HEK293 (cell line): ENCODE measurements at regions not wholly inside any gene's neighbourhood (a gene's known extent, or its start where the extent isn't known, plus 50 kb on each side); places are given as distances from the start of the nearest gene placed in this dataset.

Experiments
- CTCF ChIA-PET: fragments of 350-600 bp; formaldehyde crosslinking; extraction: SDS; loops from one replicate; lab custom pipeline; 2021; ENCODE audit warnings: antibody characterized with exemption; lab: Yijun Ruan, JAX
- POLR2A ChIA-PET: fragments of 300-600 bp; formaldehyde crosslinking; extraction: SDS; loops from one replicate; lab custom pipeline; 2020; ENCODE audit warnings: antibody characterized with exemption, inconsistent platforms; lab: Yijun Ruan, JAX
- H3K27ac ChIP-seq: fragments of 200-500 bp; sonication (Bioruptor generic); 2 replicates; pipeline ENCODE4 v1.5.1; 2014; ENCODE audit warnings: low read depth, low read length, control low read depth, inconsistent platforms; ENCODE audit errors: extremely low read depth
- H3K36me3 ChIP-seq, 2 experiments: fragments of 200-500 bp in 1 of 2; sonication (Bioruptor generic) in 1 of 2; 1 replicate in 1 of 2; 2 replicates in 1 of 2; pipeline ENCODE4 v1.5.1; 2014 to 2017; ENCODE audit warnings: inconsistent platforms in 2 of 2, low read length in 2 of 2; ENCODE audit not compliant: control insufficient read depth in 2 of 2, insufficient read depth in 1 of 2
- H3K4me1 ChIP-seq: fragments of 200-500 bp; sonication (Bioruptor generic); 2 replicates; pipeline ENCODE4 v1.5.1; 2014; ENCODE audit warnings: mild to moderate bottlenecking, low read length, inconsistent platforms; ENCODE audit not compliant: control insufficient read depth, insufficient read depth
- H3K4me3 ChIP-seq: 2 replicates; pipeline ENCODE4 v1.5.1; 2011; ENCODE audit warnings: low read depth, mild to moderate bottlenecking, control low read depth, low read length, moderate library complexity
- H3K9me3 ChIP-seq: fragments of 200-500 bp; sonication (Bioruptor generic); 2 replicates; pipeline ENCODE4 v1.5.1; 2014; ENCODE audit warnings: low read depth, low read length, inconsistent platforms; ENCODE audit not compliant: control insufficient read depth, insufficient read depth
- GFI1B ChIP-seq: fragments of 450-650 bp; formaldehyde crosslinking; IDR thresholded peaks from 2 replicates; pipeline ENCODE4 v1.5.1; 2016; ENCODE audit warnings: missing biosample characterization, missing genetic modification characterization
- HOXC10 ChIP-seq: sonication (generic); formaldehyde crosslinking; IDR thresholded peaks from 2 replicates; pipeline ENCODE4 v1.8.1; 2023; ENCODE audit warnings: mild to moderate bottlenecking, missing genetic modification reagents
- KLF9 ChIP-seq: fragments of 450-650 bp; formaldehyde crosslinking; IDR thresholded peaks from 2 replicates; pipeline ENCODE4 v1.5.1; 2016; ENCODE audit warnings: missing biosample characterization, missing genetic modification characterization, low read depth
- OVOL3 ChIP-seq: fragments of 450-650 bp; formaldehyde crosslinking; IDR thresholded peaks from 2 replicates; pipeline ENCODE4 v1.5.1; 2016; ENCODE audit warnings: missing biosample characterization, missing genetic modification characterization
- ZBTB20 ChIP-seq: fragments of 450-650 bp; formaldehyde crosslinking; IDR thresholded peaks from 2 replicates; pipeline ENCODE4 v1.5.1; 2016; ENCODE audit warnings: missing biosample characterization, missing genetic modification characterization
- ZNF133 ChIP-seq: fragments of 450-650 bp; formaldehyde crosslinking; IDR thresholded peaks from 2 replicates; pipeline ENCODE4 v1.5.1; 2016; ENCODE audit warnings: missing biosample characterization, missing genetic modification characterization
- ZNF174 ChIP-seq: fragments of 450-650 bp; formaldehyde crosslinking; IDR thresholded peaks from 2 replicates; pipeline ENCODE4 v1.5.0; 2017; ENCODE audit warnings: missing biosample characterization, mild to moderate bottlenecking, missing genetic modification characterization
- ZNF202 ChIP-seq: fragments of 450-650 bp; formaldehyde crosslinking; IDR thresholded peaks from 2 replicates; pipeline ENCODE4 v1.5.1; 2016; ENCODE audit warnings: missing biosample characterization, missing genetic modification characterization, borderline replicate concordance
- ZNF274 ChIP-seq, 2 experiments: fragments of 200-500 bp in 1 of 2; fragments of 450-650 bp in 1 of 2; sonication (Bioruptor generic) in 1 of 2; formaldehyde crosslinking in 1 of 2; IDR thresholded peaks; 2 replicates each; pipeline versions ENCODE4 v1.5.1 to v1.6.1; 2014 to 2016; ENCODE audit warnings: borderline replicate concordance in 1 of 2, inconsistent platforms in 1 of 2, low read length in 1 of 2, missing biosample characterization in 1 of 2, missing genetic modification characterization in 1 of 2
- ZNF394 ChIP-seq: fragments of 450-650 bp; formaldehyde crosslinking; IDR thresholded peaks from 2 replicates; pipeline ENCODE4 v1.5.1; 2016; ENCODE audit warnings: missing biosample characterization, missing genetic modification characterization, mild to moderate bottlenecking, moderate library complexity, borderline replicate concordance
- ZNF596 ChIP-seq: fragments of 450-650 bp; IDR thresholded peaks from 2 replicates; pipeline ENCODE4 v1.5.0; 2018; ENCODE audit warnings: missing biosample characterization, mild to moderate bottlenecking, missing genetic modification characterization, moderate library complexity
- ZNF623 ChIP-seq: fragments of 450-650 bp; formaldehyde crosslinking; IDR thresholded peaks from 2 replicates; pipeline ENCODE4 v1.5.1; 2016; ENCODE audit warnings: missing biosample characterization, missing genetic modification characterization
- ZNF677 ChIP-seq: fragments of 450-650 bp; IDR thresholded peaks from 2 replicates; pipeline ENCODE4 v1.5.0; 2018; ENCODE audit warnings: missing biosample characterization, mild to moderate bottlenecking, missing genetic modification characterization, moderate library complexity
- ZNF76 ChIP-seq: fragments of 450-650 bp; formaldehyde crosslinking; IDR thresholded peaks from 2 replicates; pipeline ENCODE4; 2016; ENCODE audit warnings: low read depth, missing biosample characterization, missing genetic modification characterization, borderline replicate concordance
- ZNF785 ChIP-seq: fragments of 450-650 bp; formaldehyde crosslinking; IDR thresholded peaks from 2 replicates; pipeline ENCODE4 v1.5.1; 2016; ENCODE audit warnings: missing biosample characterization, missing genetic modification characterization
- TF ChIP-seq, protein P1 (sequence below): fragments of 450-650 bp; formaldehyde crosslinking; IDR thresholded peaks from 2 replicates; pipeline ENCODE4 v1.5.1; 2016; ENCODE audit warnings: missing biosample characterization, missing genetic modification characterization, borderline replicate concordance
- TF ChIP-seq, protein P2 (sequence below): fragments of 450-650 bp; formaldehyde crosslinking; IDR thresholded peaks from 2 replicates; pipeline ENCODE4 v1.5.1; 2016; ENCODE audit warnings: missing biosample characterization, missing genetic modification characterization
- TF ChIP-seq, protein P3 (sequence below): fragments of 450-650 bp; formaldehyde crosslinking; optimal IDR thresholded peaks from 2 replicates; pipeline ENCODE3; 2016; ENCODE audit warnings: missing biosample characterization, mild to moderate bottlenecking, missing genetic modification characterization

DNA sequence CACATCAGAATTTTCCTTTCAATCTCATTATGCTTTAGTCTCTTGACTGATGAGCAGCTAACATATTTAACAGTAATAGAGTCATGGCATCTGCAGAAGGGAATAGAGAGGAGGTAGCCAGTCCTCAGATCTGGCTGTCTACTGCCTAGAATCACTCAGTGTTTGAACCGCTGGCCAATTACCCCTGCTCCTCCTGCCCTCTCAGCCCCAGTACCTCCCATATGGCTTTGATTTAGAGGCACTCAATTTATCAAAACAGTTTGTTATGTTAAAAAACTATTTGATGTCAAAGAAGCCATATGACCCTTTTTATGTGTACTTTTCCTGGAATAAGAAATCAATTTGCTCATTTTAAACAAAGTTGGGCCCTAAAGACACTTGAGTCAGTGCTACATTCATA, 355.2 kb downstream of the CMPK2 start:
- TF ChIP-seq ZNF394 (tag by site-specific recombination): no peak
- no peak for TF ChIP-seq ZNF623
- TF ChIP-seq HOXC10 (CRISPR knock-in tag): no peak
- TF ChIP-seq, protein P1, sequence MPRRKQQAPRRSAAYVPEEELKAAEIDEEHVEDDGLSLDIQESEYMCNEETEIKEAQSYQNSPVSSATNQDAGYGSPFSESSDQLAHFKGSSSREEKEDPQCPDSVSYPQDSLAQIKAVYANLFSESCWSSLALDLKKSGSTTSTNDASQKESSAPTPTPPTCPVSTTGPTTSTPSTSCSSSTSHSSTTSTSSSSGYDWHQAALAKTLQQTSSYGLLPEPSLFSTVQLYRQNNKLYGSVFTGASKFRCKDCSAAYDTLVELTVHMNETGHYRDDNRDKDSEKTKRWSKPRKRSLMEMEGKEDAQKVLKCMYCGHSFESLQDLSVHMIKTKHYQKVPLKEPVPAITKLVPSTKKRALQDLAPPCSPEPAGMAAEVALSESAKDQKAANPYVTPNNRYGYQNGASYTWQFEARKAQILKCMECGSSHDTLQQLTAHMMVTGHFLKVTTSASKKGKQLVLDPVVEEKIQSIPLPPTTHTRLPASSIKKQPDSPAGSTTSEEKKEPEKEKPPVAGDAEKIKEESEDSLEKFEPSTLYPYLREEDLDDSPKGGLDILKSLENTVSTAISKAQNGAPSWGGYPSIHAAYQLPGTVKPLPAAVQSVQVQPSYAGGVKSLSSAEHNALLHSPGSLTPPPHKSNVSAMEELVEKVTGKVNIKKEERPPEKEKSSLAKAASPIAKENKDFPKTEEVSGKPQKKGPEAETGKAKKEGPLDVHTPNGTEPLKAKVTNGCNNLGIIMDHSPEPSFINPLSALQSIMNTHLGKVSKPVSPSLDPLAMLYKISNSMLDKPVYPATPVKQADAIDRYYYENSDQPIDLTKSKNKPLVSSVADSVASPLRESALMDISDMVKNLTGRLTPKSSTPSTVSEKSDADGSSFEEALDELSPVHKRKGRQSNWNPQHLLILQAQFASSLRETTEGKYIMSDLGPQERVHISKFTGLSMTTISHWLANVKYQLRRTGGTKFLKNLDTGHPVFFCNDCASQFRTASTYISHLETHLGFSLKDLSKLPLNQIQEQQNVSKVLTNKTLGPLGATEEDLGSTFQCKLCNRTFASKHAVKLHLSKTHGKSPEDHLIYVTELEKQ (tag by site-specific recombination): no peak
- TF ChIP-seq ZNF596 (tag by site-specific recombination): no peak
- TF ChIP-seq, protein P2, sequence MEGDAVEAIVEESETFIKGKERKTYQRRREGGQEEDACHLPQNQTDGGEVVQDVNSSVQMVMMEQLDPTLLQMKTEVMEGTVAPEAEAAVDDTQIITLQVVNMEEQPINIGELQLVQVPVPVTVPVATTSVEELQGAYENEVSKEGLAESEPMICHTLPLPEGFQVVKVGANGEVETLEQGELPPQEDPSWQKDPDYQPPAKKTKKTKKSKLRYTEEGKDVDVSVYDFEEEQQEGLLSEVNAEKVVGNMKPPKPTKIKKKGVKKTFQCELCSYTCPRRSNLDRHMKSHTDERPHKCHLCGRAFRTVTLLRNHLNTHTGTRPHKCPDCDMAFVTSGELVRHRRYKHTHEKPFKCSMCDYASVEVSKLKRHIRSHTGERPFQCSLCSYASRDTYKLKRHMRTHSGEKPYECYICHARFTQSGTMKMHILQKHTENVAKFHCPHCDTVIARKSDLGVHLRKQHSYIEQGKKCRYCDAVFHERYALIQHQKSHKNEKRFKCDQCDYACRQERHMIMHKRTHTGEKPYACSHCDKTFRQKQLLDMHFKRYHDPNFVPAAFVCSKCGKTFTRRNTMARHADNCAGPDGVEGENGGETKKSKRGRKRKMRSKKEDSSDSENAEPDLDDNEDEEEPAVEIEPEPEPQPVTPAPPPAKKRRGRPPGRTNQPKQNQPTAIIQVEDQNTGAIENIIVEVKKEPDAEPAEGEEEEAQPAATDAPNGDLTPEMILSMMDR: no peak
- no peak for TF ChIP-seq GFI1B
- H3K9me3 ChIP-seq: no peaks in the 10 kb centered on the region
- no peak overlapping the region for H3K4me3 ChIP-seq
- CTCF ChIA-PET: interaction anchor here (1.0 kb wide), 1 partner anchor 166 kb away, joined by 3 read pairs; no protein-coding TSS in a partner anchor
- no peaks in the 10 kb centered on the region for H3K4me1 ChIP-seq
- POLR2A ChIA-PET: no interaction called here
- H3K27ac ChIP-seq: no peak overlapping the region
- no peaks in the 10 kb centered on the region for H3K36me3 ChIP-seq

DNA sequence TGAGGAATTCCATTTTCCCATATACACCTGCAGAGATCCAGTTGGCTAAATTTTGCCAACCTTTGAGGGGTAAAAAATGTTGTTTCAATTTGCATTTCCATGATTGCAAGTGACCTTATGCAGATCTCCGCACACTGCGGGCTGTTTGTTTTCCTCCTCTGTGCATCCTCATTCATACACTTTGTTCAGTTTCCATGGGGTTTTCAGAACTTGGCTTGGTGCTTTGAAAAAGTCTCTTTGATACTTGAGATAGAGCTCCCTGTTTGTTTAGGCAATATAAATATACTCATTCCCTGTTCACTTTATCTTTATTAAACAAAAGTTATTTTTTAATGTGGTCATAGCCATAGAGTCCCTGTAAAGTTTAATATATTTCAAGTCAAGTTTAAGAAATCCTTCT, 353.1 kb downstream of the CMPK2 start:
- no peaks in the 10 kb centered on the region for H3K36me3 ChIP-seq
- CTCF ChIA-PET: no interaction called here
- no peaks in the 10 kb centered on the region for H3K9me3 ChIP-seq
- H3K27ac ChIP-seq: no peak overlapping the region
- TF ChIP-seq KLF9: no peak
- TF ChIP-seq ZNF76 (tag by site-specific recombination): no peak
- no peak for TF ChIP-seq ZBTB20
- TF ChIP-seq ZNF677 (tag by site-specific recombination): no peak
- TF ChIP-seq, protein P3, sequence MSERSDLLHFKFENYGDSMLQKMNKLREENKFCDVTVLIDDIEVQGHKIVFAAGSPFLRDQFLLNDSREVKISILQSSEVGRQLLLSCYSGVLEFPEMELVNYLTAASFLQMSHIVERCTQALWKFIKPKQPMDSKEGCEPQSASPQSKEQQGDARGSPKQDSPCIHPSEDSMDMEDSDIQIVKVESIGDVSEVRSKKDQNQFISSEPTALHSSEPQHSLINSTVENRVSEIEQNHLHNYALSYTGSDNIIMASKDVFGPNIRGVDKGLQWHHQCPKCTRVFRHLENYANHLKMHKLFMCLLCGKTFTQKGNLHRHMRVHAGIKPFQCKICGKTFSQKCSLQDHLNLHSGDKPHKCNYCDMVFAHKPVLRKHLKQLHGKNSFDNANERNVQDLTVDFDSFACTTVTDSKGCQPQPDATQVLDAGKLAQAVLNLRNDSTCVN: no peak
- no peak for TF ChIP-seq ZNF133 (tag by site-specific recombination)
- TF ChIP-seq ZNF202 (tag by site-specific recombination): no peak
- no peak for TF ChIP-seq OVOL3
- no peak for TF ChIP-seq ZNF174
- TF ChIP-seq ZNF274 (IDR thresholded peaks at IDR 0.05; ENCODE audit: low read length): no peak
- no peak for TF ChIP-seq ZNF274 (tag by site-specific recombination; IDR thresholded peaks at IDR 0.05; ENCODE audit: borderline replicate concordance)
- TF ChIP-seq ZNF785 (tag by site-specific recombination): no peak
- no peak overlapping the region for H3K4me3 ChIP-seq
- POLR2A ChIA-PET: no interaction called here
- no peaks in the 10 kb centered on the region for H3K4me1 ChIP-seq
